GM12892 (cell line): ENCODE measurements at regions not wholly inside any gene's neighbourhood (a gene's known extent, or its start where the extent isn't known, plus 50 kb on each side); places are given as distances from the start of the nearest gene placed in this dataset.

Experiments
- POLR2A ChIP-seq: IDR thresholded peaks from 2 replicates; pipeline ENCODE4 v1.6.1; 2011; ENCODE audit warnings: low read depth, low read length, control low read depth
- POLR2AphosphoS5 ChIP-seq: IDR thresholded peaks from 2 replicates; pipeline ENCODE4 v1.6.1; 2011; ENCODE audit warnings: low read depth, low read length, control low read depth

DNA sequence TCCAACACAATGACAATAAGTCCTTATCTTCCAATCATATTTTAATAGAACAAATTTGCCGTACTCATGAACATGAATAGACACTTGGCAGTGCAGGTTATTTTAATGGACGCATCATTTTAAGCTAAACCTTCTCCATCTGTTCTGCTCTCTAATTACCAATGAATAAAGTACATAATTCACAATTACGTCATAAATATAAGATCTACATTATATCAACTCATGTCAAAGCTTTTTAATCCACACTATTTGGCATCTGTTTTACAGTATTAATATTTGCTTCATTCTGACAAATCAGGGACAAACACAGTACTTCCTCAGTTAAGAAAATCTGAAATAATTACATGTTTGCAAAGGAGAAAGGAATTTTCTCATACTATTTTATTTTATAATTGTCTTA, 344.1 kb upstream of the DMAC1 start:
- TF ChIP-seq POLR2A (no peak), POLR2AphosphoS5 (no peak)
